OCI-LY3 (cell line): ENCODE measurements at regions not wholly inside any gene's neighbourhood (a gene's known extent, or its start where the extent isn't known, plus 50 kb on each side); places are given as distances from the start of the nearest gene placed in this dataset.

Experiments used
- H2AFZ ChIP-seq: fragments of 200-600, 300-600 bp; shearing (Covaris generic); 2 replicates; pipeline ENCODE4 v1.6.0; 2014; ENCODE audit warnings: antibody characterized with exemption, low read depth, low read length
- H3K27ac ChIP-seq: fragments of 200-600, 300-600 bp; sonication (generic); 2 replicates; pipeline ENCODE4 v1.5.1; 2014; ENCODE audit warnings: mild to moderate bottlenecking, low read length, moderate library complexity, mixed read lengths
- H3K27me3 ChIP-seq: fragments of 200-600, 300-600 bp; sonication (generic); 2 replicates; pipeline ENCODE4 v1.6.1; 2014; ENCODE audit warnings: low read depth, low read length, mixed read lengths
- H3K36me3 ChIP-seq: fragments of 200-600, 300-600 bp; sonication (generic); replicated peaks from 2 replicates; pipeline ENCODE3; 2014; ENCODE audit warnings: low read depth, low read length, mixed read lengths
- H3K4me1 ChIP-seq: fragments of 300-600, 200-600 bp; sonication (generic); 2 replicates; pipeline ENCODE4 v1.6.1; 2014; ENCODE audit warnings: low read length, mixed read lengths
- H3K4me2 ChIP-seq: fragments of 200-600, 300-600 bp; sonication (generic); 2 replicates; pipeline ENCODE4 v1.6.1; 2014; ENCODE audit warnings: low read length, mixed read lengths
- H3K4me3 ChIP-seq: fragments of 300-600, 200-600 bp; sonication (generic); 2 replicates; pipeline ENCODE4 v1.5.1; 2014; ENCODE audit warnings: antibody characterized with exemption, mild to moderate bottlenecking, low read length, moderate library complexity
- H3K79me2 ChIP-seq: fragments of 300-600, 200-600 bp; shearing (Covaris generic); 2 replicates; pipeline ENCODE4 v1.6.1; 2014; ENCODE audit warnings: mild to moderate bottlenecking, low read length, mixed read lengths
- H3K9ac ChIP-seq: fragments of 300-600, 200-600 bp; shearing (Covaris generic); 2 replicates; pipeline ENCODE4 v1.6.0; 2014; ENCODE audit warnings: mild to moderate bottlenecking, low read length, moderate library complexity
- H3K9me3 ChIP-seq: fragments of 200-600, 300-600 bp; shearing (Covaris generic); 2 replicates; pipeline ENCODE4 v1.6.1; 2014; ENCODE audit warnings: low read length, mixed read lengths; ENCODE audit not compliant: insufficient read depth
- H4K20me1 ChIP-seq: fragments of 200-600, 300-600 bp; sonication (generic); 2 replicates; pipeline ENCODE4 v1.6.1; 2016; ENCODE audit warnings: low read length, mixed read lengths; ENCODE audit not compliant: insufficient read depth
- EZH2phosphoT487 ChIP-seq: fragments of 200-600 bp; shearing (Covaris generic); IDR thresholded peaks from 2 replicates; pipeline ENCODE4 v1.6.1; 2018; ENCODE audit warnings: antibody characterized with exemption, mixed run types, low read depth
- TF ChIP-seq, protein P1 (sequence below): fragments of 200-600, 300-600 bp; sonication (generic); IDR thresholded peaks from 2 replicates; pipeline ENCODE4 v1.5.1; 2014; ENCODE audit warnings: antibody characterized with exemption, low read length, low read depth

DNA sequence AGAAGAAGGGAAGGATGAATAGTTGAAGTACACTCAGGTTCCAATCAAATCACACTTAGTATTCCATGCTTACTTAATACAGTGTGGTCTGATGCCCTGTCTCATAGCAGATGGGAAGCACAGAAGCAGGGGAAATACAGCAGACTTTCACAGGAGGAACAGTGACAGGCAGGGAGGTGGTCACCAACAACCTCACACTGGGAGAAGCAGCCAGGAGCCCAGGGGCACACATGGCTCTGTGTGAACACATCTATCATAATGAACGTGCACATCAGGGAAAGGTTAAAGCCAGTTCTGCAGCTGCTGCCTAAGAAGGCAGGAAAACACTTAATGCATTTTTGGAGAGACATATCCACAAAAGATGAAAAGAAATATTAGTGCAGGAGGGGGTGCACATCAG is 312.3 kb downstream of the MED10 start:
- H3K27me3 ChIP-seq = no peaks in the 10 kb centered on the region
- H3K4me2 ChIP-seq = no peak overlapping the region
- H3K4me1 ChIP-seq = no peaks in the 10 kb centered on the region
- H3K9ac ChIP-seq = no peak overlapping the region
- TF ChIP-seq, protein P1, sequence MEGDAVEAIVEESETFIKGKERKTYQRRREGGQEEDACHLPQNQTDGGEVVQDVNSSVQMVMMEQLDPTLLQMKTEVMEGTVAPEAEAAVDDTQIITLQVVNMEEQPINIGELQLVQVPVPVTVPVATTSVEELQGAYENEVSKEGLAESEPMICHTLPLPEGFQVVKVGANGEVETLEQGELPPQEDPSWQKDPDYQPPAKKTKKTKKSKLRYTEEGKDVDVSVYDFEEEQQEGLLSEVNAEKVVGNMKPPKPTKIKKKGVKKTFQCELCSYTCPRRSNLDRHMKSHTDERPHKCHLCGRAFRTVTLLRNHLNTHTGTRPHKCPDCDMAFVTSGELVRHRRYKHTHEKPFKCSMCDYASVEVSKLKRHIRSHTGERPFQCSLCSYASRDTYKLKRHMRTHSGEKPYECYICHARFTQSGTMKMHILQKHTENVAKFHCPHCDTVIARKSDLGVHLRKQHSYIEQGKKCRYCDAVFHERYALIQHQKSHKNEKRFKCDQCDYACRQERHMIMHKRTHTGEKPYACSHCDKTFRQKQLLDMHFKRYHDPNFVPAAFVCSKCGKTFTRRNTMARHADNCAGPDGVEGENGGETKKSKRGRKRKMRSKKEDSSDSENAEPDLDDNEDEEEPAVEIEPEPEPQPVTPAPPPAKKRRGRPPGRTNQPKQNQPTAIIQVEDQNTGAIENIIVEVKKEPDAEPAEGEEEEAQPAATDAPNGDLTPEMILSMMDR = no peak
- TF ChIP-seq EZH2phosphoT487 = no peak
- H3K79me2 ChIP-seq = no peaks in the 10 kb centered on the region
- no peak overlapping the region for H2AFZ ChIP-seq
- no peaks in the 10 kb centered on the region for H4K20me1 ChIP-seq
- no peaks in the 10 kb centered on the region for H3K9me3 ChIP-seq
- H3K36me3 ChIP-seq = no peaks in the 10 kb centered on the region
- no peak overlapping the region for H3K27ac ChIP-seq
- H3K4me3 ChIP-seq = no peak overlapping the region

DNA sequence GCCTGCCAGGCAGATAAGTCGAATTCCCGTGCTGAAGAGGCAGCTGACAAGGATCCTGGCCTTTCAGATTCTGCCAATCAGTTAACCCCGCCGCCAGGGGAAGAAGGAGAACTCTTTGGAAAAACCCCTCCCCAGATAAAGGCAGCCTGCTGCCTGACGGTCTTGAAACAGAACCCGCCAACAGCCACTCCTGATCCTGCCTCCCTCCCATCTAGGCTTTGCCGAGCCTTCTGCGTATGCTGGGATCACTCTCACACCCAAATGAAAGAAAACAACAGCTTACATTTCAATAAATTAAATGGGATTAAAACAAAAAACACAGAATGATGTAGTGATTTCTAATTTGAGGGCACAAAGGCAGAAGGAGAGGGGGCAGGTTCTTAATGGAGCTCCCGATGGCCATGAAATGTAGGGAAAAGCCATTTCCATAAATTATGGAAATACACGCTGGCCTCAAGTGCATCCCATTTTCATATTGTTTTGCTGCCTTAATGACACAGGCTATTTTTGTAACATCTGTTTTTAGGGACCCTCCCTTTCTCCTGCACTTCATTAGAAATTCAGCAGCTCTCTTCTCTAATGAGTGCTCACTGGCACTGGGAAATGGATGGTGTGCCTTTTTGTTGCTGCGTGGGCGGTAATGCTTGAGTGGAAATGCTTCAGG is 319.1 kb downstream of the MED10 start:
- no peak for TF ChIP-seq EZH2phosphoT487
- TF ChIP-seq, protein P1 = no peak
- H4K20me1 ChIP-seq = no peaks in the 10 kb centered on the region
- no peak overlapping the region for H3K4me3 ChIP-seq
- H3K27me3 ChIP-seq = no peaks in the 10 kb centered on the region
- H3K4me2 ChIP-seq = no peak overlapping the region
- no peaks in the 10 kb centered on the region for H3K79me2 ChIP-seq
- H3K9ac ChIP-seq = no peak overlapping the region
- H2AFZ ChIP-seq = no peak overlapping the region
- H3K9me3 ChIP-seq = no peaks in the 10 kb centered on the region
- no peak overlapping the region for H3K27ac ChIP-seq
- no peaks in the 10 kb centered on the region for H3K4me1 ChIP-seq
- H3K36me3 ChIP-seq = no peaks in the 10 kb centered on the region

DNA sequence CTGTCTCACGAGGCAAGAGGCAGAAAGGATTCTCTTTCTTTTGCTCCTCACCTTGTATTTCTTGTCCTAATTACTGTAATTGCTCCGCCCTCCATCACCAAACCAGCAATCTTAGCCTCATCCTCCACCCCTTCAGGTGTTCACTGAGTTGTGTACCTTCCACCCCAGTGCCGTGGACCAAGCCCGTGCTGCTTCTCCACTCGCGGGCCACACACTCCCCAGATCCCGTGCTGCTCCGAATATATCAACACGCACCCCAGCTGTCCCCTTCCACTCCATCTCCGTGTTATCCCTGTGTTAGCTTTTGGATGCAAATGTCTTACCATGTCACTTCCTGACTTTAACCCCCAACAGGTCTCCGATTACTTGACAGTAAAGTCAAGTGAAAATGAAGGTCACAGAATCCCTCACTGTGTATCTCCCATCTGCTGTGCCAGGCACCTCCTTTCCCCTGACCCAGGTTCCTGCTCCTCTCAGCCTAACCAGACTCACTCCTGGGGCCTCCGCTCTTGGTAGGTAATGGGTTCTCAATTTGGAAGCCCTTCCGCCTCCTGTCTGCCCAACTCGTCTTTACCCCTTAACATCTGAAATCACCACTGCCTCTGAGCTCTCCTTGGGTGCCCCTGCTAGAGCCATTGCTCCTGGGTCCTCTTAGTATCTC is 320.2 kb downstream of the MED10 start:
- no peaks in the 10 kb centered on the region for H3K79me2 ChIP-seq
- no peaks in the 10 kb centered on the region for H4K20me1 ChIP-seq
- H3K4me1 ChIP-seq = no peaks in the 10 kb centered on the region
- H3K36me3 ChIP-seq = no peaks in the 10 kb centered on the region
- TF ChIP-seq, protein P1 = no peak
- no peak for TF ChIP-seq EZH2phosphoT487
- no peak overlapping the region for H3K4me2 ChIP-seq
- H3K27ac ChIP-seq = no peak overlapping the region
- no peaks in the 10 kb centered on the region for H3K27me3 ChIP-seq
- H3K9ac ChIP-seq = no peak overlapping the region
- no peak overlapping the region for H2AFZ ChIP-seq
- no peak overlapping the region for H3K4me3 ChIP-seq
- H3K9me3 ChIP-seq = no peaks in the 10 kb centered on the region

DNA sequence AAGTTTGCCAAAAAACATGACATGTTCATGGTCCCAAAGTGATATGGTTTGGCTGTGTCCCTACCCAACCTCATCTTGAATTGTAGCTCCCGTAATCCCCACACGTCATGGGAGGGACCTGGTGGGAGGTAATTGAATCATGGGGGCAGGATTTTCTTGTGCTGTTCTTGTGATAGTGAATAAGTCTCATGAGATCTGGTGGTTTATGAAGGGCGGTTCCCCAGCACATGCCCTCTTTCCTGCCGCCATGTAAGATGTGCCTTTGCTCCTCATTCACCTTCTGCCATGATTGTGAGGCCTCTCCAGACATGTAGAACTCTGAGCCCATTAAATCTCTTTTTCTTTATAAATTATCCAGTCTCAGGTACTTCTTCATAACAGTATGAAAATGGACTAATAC is 322.1 kb downstream of the MED10 start:
- Histone ChIP-seq H2AFZ (no peak overlapping the region), H3K27me3 (no peaks in the 10 kb centered on the region)

More for the DNA sequence above, 322.1 kb downstream of the MED10 start:
- no peaks in the 10 kb centered on the region for H3K9me3 ChIP-seq
- no peak overlapping the region for H3K4me3 ChIP-seq
- H4K20me1 ChIP-seq = no peaks in the 10 kb centered on the region
- no peak overlapping the region for H3K27ac ChIP-seq
- H3K4me2 ChIP-seq = no peak overlapping the region
- H3K79me2 ChIP-seq = no peaks in the 10 kb centered on the region
- H3K4me1 ChIP-seq = no peaks in the 10 kb centered on the region
- no peak overlapping the region for H3K9ac ChIP-seq
- TF ChIP-seq, protein P1 = no peak
- TF ChIP-seq EZH2phosphoT487 = no peak
- H3K36me3 ChIP-seq = no peaks in the 10 kb centered on the region
